Left ventricle myocardium superior (tissue), 1 donor: ENCODE measurements at regions not wholly inside any gene's neighbourhood (a gene's known extent, or its start where the extent isn't known, plus 50 kb on each side); places are given as distances from the start of the nearest gene placed in this dataset.
A peak's percentile ranks its signal among the peaks of the same experiment; 100 is the strongest.

ENCODE experiments used
- ATAC-seq: fragments of 200-7000 bp; cut with Tn5 transposase; one replicate; pipeline ENCODE4 v1.9.1; 2020; ENCODE audit warnings: mild to moderate bottlenecking, moderate library complexity
- DNase-seq: peaks from one replicate; pipeline ENCODE4 v3.0.0-alpha.2; 2020
- intact Hi-C: fragments of 100-400 bp; cut with micrococcal nuclease; formaldehyde crosslinking; loops from one replicate; pipeline ENCODE4 v1.11.0; 2022
- donor health status: DM: no; HTN: yes; CAD: no; lungs with severe emphysema.

DNA sequence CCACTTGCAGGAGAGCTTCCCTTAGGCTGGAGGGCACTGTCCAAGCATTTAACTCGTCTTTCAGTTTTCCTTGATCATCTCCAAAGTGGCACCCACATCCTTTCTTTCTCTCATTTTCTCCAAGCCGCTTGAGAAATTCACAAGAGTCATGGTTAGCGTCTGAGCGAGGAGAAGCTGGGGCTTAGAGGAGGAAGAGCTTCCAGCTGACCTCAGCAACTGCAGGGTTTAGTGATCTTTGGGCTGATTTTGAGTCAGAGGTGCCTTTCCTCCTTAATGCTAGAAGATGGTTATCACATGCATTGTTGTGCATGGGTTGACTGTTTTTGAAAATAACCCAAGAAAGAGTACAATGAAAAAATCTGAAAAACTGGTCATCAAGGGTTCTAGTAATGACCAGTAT is 134.7 kb downstream of the GADD45G start:
- intact Hi-C loops = no loop called here
- no peak for DNase-seq
- ATAC-seq = no peak

DNA sequence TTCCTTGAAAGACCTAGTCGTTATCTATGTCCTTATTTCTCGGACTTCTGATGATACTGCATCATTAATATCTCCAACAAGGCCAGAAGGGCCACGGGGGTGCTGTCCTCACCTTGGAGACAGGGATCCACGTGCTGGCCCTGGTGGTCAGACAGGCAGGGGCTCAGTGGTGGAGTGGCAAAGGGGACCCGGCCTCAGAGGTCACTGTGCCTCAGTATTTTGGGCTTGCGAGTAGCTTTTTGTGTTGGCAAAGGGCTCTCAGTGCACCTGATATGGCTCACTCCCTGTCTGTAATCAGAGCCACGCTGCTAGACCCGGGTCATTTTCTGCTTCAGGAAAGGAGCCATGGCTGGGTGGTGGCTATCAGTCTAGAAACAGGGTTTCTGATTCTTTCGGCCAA is 135.1 kb downstream of the GADD45G start:
- no peak for ATAC-seq
- intact Hi-C loops = no loop called here

DNA sequence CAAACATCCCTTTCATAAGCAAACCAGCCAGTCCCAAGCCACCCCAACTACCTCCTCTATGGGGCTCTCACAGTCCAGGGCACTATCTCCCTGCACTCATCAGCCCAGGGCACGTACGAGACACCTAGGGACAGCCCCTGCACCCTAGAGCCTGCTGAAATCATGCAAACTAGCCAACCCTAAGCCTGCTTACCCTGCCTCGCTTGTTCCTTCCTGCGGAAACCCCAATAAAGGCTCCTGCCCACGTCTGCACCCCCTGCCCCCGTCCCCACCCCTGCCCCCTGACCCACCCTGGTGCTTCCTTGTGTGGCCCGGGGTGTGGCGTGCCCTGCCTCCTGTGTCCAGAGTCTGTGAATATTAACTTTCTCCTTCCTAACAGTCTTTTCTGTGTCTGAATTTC is 135.9 kb downstream of the GADD45G start:
- intact Hi-C loops = no loop called here
- ATAC-seq (no peak), DNase-seq (no peak)

More for the DNA sequence above, 135.1 kb downstream of the GADD45G start:
- no peak for DNase-seq

DNA sequence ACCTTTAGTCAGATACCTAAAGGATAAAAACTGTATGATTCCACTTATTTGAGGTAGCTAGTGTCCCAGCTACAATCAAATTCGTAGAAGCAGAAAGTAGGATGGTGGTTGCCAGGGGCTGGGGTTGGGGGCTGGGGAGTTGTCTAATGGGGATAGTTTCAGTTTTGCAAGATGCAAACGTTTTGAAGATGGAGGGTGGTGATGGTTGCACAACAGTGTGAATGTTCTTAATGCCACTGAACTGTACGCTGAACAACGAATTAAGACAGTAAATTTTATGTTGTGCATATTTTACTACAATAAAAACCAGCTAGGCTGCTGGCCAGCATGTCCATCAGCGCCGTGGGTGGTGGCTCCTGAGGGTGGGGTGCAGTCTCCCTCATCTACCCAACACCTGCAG is 137.8 kb downstream of the GADD45G start:
- intact Hi-C loops = no loop called here

GRCh38 chr9:89743216-89743572 is 138.4 kb downstream of the GADD45G start:
- intact Hi-C loops = no loop called here
- ATAC-seq (no peak), DNase-seq (no peak)

More for the DNA sequence above, 137.8 kb downstream of the GADD45G start:
- no peak for DNase-seq
- no peak for ATAC-seq

DNA sequence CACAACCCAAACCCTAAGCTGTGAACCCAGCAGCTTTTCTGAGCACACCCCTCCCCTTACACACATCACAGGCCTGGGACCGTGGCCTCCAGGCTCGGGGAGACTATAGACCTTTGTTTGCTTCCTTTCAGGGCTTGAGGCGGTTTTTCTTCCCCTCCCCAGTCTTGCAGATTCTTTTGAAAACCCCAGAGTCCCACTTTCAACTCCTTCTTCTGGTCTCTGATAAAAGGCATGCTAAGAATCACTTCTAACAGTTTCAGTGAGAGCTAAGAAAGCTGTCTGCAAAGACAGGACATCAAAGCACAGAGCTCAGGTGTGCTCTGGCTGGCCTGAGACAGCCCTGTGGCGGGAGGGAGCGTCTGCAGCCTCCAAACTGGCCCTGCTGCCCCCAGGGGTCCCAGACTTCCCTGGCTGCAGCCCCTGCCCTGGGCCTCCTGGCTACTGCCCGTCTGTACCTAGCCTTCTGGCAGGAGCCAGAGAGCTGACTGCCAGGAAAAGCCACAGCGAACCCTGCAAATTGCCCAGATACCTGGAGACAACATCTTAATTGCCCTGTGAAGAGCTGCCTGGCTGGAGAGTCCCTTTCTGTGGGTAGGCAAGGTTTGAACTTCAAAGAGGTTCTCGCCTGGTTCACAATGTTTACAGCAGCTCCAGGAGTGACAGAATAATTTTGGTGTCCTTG is 138.9 kb downstream of the GADD45G start:
- no peak for DNase-seq
- intact Hi-C loops = no loop called here
- ATAC-seq = no peak

GRCh38 chr9:89744255-89744648 is 139.4 kb downstream of the GADD45G start:
- ATAC-seq (no peak), DNase-seq (no peak)
- intact Hi-C loops = no loop called here

- intact Hi-C loops = no loop called here
- no peak for DNase-seq
- ATAC-seq = no peak
Measured at GRCh38 chr9:89744730-89745129, 139.9 kb downstream of the GADD45G start.

GRCh38 chr9:89745601-89746376 is 141.0 kb downstream of the GADD45G start:
- DNase-seq = peak; percentile 56
- intact Hi-C loops = no loop called here
- ATAC-seq = no peak

- intact Hi-C loops = no loop called here
- peak; percentile 74 for ATAC-seq
- DNase-seq = peak; percentile 77
Measured at GRCh38 chr9:89746385-89747116, 141.7 kb downstream of the GADD45G start.

DNA sequence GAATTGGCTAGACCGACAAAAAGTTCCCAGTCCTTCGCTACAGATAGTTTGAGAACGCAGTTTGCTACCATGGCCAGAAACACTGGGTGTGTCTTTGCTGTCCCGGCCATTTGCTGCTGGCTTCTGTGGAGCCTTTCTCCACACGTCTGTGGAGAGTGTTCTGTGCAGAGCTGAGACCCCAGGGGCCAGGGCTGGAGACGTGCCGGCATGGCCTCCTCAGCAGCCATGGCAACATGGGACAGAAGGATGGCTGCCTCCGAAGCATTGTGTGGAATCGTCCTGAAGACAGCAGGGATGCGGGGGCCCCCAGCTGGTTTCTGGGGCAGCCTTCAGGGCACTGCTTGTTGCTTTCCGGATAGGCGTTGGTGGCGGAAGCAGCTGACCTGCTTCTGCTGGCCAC is 142.8 kb downstream of the GADD45G start:
- intact Hi-C loops = no loop called here
- DNase-seq (peak; percentile 75), ATAC-seq (peak; percentile 65)

DNA sequence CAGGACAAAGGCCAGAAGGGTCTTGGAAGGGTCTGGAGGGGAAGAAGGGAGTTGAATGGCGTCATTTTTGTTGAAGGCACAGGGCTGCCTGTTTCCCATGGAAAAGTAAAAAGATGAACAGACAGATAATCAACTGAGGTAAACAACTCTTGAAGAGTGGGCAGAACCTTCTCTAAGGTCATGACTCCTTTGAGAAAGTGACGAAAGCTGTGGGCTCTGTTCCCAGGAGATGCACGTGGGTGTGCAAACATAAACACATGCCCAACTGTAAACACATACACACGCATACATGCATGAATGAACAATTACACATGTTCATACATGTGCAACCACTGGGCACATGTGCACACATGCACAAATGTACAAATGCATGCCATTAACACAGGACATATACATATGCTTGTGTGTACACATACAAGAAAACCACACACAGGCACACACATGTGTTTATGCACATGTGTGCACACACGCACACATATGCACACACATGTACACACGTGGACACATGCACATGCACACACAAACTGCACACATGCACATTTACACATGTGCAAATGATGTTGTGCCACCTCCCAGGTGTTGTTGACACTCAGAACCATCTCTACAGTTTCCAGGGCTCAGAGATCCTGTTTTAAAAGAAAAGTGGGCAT is 143.3 kb downstream of the GADD45G start:
- intact Hi-C loops = no loop called here
- ATAC-seq = no peak
- DNase-seq = no peak

DNA sequence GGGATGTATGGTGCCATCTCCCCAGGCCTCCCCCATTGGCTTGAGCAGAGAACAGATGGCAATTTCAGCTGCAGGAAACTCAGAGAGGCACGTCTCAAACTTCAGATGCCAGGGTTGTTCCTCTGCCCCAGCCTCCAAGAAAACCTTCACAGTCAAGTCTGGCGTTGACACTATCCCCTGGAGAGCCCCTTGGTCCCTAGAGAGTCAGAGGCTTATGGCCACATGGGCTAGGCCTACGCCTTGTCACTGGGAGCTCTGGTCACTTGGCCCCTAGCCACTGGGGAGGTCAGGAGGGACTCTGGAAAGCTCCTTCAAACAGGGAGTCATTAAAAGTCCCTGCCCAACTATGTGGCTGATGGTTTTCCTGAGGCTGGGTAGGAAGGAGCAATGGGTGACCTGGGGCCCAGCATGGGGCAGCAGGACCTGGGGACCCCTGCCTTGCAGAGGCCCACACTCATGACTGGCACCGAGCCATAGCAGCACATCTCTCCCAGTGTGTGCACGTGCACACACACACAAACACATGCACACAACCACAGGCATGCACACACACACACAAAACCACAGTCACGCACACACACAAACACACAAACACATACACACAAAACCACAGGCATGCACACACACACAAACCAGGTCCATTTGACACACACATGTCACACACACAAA is 144.2 kb downstream of the GADD45G start:
- no peak for DNase-seq
- intact Hi-C loops = no loop called here
- ATAC-seq = no peak

DNA sequence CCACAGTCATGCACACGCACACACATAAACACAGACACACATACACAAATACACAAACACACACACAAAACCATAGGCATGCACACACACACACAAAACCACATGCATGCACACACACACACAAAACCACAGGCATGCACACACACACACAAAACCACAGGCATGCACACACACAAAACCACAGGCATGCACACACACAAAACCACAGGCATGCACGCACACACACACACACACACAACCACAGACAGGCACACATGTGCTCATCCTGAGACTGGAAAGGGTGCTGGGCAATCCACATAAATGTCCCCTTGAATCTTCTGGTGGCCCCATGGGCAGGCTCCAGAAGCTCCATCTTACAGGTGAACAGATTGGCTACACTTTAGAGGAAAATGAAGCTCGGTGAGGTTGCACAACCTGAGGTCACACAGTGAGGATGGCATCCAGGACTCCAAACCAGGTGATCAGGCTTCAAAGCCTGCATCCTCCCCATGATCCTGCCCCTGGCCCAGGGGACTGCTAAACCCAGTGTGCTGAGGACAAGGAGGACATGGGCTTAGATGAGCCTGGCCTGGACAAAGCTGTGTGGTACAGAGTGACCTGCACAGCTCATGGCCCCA is 144.8 kb downstream of the GADD45G start:
- intact Hi-C loops = no loop called here
- ATAC-seq (no peak), DNase-seq (no peak)

GRCh38 chr9:89750117-89750791 is 145.4 kb downstream of the GADD45G start:
- ATAC-seq = peak; percentile 76
- intact Hi-C loops = no loop called here
- peak; percentile 84 for DNase-seq

DNA sequence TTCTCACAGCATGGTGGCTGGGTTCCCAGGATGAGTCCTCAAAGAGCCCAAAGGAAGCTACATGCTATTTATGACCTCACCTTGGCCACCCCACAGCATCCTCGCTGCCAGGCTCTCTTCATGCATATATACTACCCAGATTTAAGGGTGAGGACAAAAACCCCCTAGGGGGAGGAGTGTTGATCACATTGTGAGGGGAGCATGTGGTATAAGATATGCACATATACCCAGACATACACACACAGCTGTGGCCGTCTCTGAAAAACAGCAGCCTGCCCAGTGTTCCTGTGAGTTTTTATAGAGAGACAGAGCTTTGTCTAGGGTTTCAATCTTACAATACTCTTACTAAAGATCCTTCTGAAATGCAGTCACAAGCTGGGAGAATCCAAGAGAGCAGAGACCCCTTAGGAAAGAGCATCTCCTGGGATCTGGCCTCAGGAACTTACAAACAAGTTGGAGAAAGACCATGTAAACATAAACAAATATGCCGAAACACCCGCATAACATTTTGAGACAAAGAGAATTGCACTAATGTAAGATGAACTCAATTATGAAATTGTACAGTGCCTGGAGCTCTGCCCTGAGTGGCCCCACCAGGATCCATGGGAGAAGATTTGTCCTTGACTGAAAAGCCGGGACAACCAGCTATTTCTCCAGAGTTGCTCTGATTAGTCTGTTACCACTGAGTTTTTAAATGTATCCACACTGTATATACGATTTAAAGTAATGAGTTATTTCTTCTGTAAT is 146.4 kb downstream of the GADD45G start:
- ATAC-seq (no peak), DNase-seq (no peak)
- intact Hi-C loops = no loop called here

DNA sequence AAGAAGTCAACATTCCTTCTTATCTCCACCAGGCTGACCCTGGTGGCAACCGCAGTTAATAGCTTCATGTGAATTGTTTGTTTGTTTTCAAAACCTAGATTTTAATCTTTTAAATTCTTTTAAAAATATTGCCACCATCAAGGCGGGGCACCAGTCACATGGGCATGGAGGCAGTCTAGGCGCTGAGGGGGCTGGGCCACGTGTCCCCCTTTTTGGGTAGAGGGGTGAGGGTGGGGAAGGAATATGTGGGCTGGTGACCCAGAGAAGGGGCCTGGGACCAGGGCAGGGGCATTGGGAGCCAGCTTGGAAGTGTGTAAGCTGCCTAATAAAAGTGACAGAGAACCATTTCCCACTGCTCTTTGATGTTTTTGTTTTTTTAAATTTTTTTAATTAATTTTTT is 147.3 kb downstream of the GADD45G start:
- no peak for DNase-seq
- intact Hi-C loops = no loop called here
- no peak for ATAC-seq
